ENCODE measurements at regions not wholly inside any gene's neighbourhood (a gene's known extent, or its start where the extent isn't known, plus 50 kb on each side); places are given as distances from the start of the nearest gene placed in this dataset.
"Not testable (repeated sequence)": the region's sequence is repeated elsewhere in the genome, so short reads cannot be mapped to it uniquely, and the experiment has no call there.

DNA sequence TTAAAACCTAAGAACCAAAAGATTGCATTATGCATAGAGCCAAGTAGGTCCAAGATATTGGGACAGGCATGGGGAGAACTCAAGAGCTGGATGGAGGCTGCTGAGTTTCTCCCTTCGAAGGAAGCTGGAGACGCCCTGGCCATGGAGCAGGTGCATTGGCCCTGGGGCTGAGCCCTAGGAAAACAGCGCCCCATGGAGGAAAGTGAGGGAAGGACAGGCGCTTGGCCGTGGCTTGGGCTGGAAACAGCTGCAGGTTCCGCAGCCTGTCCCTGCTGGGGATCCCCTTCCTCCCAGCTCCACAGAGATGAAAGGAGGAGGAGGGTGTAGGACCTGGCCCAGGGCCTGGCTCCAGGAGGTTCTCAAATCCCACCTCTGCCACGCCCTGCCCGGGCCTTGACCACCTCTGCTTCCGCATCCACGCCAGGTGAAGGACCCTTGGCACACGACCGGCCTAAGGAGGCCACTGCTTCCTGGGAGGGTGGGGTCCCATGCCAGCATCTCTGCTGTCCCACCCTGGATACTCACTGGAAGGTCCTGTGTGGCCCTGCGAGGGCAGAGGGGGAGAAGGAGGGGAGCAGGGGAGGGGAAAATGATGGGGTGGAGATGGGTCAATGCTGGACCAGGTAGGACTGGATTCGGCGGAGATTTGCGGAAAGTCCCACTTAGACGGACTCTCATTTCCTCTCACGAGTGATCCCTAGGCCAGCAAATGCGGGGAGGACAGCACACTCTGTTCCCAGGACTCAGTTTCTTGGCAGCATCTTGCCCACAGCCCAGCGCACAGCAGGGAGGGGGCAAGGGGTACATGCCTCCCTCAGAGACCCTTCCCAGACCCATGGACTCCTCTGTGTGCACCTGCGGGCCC lies 258.6 kb upstream of the TCERG1L start:
- DNase-seq: no peak

GRCh38 chr10:131570716-131571307 lies 259.3 kb upstream of the TCERG1L start:
- DNase-seq: no peak

DNA sequence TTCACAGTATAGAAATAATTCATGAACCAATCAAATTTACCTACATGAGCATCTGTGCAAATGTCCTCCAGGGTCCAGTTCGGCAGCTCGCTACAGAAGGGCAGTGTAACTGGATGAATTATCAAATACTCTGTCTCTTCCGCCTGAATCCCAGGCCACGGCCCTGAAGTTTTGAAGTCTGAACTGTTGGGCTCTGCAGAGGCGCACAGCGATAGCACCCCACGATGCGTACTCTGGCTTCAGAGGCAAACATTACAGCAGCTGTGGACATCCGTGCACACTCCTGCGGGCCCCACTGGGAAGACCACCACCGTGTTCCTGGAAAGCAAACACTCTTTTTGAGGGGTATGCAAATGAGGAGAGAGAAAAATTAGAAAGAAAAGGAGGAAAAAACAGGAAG lies 259.8 kb upstream of the TCERG1L start:
- no peak for DNase-seq

GRCh38 chr10:131571865-131572264 lies 260.3 kb upstream of the TCERG1L start:
- DNase-seq: no peak

DNA sequence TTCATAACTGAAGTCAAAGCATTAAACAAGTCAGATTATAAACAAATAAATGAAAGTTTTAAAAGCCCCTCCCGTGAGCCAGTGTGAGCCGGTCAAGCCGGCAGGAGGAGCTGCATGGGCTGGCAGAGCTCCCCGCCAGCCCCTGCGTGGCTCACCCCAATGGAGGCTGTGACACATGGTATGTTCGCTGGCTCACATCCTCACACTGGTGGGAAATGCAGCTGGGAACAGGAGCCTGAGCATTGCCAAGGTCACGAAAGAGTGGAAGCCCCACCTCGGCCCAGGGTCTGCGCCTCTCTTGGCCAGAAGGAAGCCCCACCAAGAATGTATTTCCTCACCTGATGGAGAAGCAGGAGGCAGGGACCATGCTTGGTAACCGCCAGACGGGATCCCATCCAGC lies 261.7 kb upstream of the TCERG1L start:
- no peak for DNase-seq

DNA sequence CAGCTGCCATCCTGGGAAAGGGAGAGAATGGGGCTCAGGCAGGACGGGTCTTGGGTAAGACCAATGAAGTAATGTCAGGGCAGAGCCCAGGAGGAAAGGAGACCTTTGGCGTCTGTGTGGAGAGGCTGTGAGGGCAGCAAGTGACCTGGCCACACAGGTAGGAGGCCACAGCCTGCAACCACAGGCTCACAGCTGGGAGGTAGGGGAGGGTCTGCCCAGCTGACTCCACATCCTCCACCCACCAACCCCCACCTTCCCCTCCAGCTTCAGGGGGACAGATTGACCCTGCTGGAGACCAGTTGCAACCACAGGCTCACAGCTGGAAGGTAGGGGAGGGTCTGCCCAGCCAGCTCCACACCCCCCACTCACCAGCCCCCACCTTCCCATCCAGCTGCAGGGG lies 262.2 kb upstream of the TCERG1L start:
- DNase-seq: no peak

- DNase-seq: no peak
Measured at GRCh38 chr10:131574363-131574706, 262.8 kb upstream of the TCERG1L start.

DNA sequence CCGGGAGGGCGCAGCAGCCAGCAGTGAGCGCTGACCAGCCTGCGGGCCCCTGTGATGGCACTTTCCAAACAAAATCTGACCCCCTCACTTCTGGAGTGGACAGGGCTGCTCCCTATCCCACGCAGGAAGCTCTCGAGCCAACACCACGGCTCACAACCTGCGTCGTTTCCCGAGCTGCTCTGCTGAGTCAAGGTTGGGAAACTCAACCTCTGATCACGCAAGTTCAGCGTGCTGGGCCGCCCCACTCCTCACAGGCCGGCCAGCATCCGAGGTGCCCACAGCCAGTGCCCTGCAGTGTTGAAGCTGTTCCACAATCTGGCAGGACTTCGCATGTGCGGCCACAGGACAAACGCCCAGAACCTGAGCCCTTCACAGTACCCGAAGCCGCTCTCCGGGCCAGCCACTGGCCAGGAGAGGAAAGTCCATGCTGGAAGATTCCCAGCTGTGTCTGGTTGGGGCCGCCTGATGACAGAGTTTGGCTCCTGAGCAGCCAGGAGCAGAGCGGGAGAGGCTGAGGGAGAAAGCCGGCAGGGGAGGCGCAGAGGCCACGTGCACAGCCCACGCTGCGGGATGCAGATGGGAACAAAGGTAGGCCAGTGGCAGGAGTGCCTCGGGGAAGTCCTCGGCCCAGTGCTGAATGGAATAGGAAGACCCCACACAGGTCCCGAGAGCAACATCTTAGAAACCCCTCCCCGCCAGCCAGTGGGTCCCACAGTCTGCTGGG lies 263.3 kb upstream of the TCERG1L start:
- DNase-seq: no peak

DNA sequence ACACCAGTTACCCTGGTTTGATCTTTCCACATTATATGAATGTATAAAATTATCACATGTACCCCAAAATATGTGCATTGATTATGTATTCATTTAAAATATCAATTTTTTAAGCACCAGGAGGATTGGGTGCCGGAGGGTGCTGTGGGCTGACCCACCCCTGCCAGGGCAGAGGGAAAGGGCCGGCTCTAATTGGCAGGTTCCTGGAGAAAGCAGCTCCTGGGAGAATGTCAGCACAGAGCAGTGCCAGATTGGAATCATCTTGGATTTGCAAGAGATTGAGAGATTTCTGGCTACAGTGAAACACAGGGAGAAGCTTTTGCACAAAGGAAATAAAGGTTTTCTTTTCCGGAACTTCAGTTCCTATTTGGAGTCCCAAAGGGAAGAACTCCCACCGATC lies 264.4 kb upstream of the TCERG1L start:
- DNase-seq: no peak

GRCh38 chr10:131576341-131577177 lies 265.0 kb upstream of the TCERG1L start:
- no peak for DNase-seq

GRCh38 chr10:131577178-131577555 lies 265.6 kb upstream of the TCERG1L start:
- no peak for DNase-seq

DNA sequence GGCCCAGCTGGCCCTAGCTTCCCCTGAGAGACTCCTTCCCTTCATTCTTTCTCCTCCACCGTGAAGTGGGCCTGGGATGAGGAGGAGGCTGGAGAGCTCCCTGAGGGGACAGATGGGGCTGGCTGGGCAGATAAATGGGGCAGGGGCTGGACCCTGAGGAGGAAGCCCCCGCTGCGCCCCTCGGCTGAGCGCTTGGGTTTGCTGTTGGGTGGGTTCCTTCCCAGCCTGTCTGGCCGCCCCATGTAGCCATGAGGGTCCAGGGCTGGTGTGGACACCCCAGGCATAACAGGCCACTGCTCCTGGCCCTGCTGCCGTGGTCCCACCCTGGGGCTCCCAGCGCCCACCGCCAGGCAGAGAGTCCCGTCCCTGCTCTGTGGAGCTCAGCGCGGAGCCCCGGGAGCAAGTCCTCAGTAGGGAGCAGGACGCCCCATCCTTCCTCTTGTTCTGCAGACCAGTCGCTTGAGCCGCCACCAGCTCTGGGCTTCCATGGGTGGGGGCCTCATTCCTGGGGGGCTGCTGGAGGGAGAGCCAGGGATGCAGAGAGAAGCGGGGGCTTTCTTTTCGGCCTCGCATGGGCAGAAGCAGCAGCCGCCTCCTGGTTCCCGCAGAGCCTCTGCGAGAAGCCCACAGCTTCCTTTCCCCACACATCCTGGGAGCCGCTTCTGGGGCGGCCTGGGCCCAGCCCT lies 266.4 kb upstream of the TCERG1L start:
- no peak for DNase-seq

DNA sequence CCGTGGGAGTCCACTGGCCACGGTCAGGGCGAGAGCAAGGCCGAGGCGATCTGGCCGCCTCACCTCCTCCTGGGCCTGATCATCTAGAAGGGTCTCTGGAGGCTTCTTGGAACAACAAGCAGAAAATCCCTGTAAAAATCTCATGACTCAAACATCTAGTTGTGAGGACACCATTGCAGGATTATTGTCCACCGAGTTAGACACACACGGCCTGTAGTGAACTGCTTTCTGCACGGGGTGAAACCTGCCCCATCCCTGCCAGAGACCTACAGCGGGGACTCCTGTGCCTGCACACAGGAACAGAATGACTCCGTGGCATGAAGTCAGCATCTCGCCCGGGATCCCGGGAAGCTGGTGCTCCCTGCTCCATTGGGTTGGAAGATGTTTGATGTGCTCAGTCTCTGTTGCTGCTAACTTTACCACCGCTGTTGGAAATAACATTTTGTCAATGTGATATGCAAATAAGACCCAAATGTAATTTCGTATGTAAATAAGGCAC lies 267.0 kb upstream of the TCERG1L start:
- DNase-seq: no peak

GRCh38 chr10:131579251-131580071 lies 267.9 kb upstream of the TCERG1L start:
- no peak for DNase-seq

DNA sequence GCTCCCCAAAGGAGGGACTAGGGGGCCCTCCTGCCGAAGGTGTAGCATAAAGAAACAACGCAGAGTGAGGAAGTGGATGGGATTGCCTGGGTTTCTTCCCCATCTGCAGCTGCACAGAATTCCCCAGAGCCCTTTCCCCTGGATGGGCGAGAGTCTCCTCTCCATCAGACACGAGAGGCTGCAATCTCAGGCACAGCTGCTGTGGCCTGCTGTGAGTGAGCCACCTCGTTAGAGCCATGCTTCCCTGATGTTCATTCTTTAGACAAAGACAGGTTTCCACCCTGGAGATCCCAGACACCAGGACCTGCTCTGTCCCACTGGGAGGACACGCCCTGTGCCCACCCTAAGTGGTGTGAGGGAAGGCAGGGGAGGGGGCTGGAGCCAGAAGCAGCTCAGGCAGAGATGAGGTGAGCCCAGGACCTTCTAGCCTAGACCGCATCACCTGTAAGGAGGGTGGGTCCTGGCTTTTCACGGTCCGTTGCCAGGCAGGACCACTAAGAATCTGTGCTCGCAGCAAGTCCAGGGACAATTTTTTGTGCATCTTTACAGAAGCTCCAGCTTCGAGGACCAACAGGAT lies 268.6 kb upstream of the TCERG1L start:
- DNase-seq: no peak

DNA sequence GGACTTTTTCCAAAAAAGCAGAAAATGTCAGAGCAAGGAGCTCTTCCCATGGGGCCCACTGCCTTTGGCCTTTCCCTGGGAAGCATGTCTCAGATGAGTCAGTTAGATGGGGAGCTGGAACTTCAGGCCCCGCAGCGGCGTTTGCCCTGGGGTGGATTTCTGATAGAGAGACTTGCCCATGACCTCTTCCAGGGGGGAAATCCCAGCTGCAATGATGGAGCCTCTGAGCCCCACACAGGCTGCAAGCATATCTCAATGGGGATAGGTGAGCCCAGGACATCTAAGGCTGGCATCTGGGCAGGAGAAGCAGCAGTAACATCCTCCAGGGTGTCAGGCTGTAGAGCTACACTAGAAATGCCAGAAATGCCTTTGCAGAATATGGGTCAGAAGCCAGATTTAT lies 269.2 kb upstream of the TCERG1L start:
- DNase-seq: no peak

DNA sequence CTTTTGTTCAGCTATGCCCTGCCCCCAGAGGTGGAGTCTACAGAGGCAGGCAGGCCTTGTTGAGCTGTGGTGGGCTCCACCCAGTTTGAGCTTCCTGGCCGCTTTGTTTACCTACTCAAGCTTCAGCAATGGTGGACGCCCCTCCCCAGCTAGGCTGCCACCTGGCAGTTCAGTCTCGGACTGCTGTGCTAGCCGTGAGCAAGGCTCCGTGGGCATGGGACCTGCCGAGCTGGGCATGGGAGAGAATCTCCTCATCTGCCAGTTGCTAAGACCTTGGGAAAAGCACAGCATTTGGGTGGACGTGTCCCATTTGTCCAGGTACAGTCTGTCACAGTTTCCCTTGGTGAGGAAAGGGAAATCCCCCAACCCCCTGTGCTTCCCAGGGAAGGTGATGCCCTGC lies 270.0 kb upstream of the TCERG1L start:
- DNase-seq: not testable (repeated sequence)

- no peak for DNase-seq
Measured at GRCh38 chr10:131584287-131584686, 272.8 kb upstream of the TCERG1L start.

DNA sequence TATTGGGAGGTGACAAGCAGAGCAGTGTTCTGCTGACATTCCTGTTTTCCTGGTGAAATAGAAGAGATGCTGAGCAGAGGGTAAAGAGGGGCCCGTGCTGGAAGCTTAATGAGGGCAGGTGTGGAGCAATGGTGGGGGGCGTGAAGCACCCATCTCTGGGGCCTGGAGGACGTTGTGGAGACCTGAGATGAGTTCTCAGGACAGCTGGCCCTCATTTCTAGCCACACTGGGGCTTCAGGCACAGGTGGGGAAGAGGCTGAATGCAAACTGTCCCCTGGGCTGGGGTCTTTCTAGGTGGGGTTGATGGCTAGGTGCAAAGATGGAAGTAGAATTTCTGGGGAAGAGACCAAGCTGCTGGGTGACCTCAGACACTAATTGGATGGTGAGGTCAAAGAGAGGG lies 274.2 kb upstream of the TCERG1L start:
- no peak for DNase-seq

DNA sequence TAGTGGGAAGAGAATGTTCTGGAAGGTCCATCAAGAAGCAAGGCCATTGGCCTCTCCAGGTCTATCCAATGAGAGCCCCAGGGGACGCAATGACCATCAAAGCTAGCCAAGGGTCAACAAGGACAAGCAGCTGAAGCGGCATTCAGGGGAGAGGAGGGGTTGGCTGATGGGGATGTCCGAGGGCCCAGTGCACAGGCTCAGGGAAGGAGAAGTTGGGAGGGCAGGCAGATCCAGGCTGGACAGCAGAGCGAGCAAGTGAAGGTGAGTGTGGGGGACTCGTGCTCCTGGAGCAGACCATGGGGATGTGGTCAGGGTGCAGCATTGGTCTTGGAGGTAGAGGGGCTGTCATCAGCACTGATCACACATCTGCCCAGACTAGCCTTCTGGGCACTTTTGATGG lies 275.4 kb upstream of the TCERG1L start:
- DNase-seq: no peak

All from RPMI8226 (cell line).